GM23248 (cell line): ENCODE measurements at regions not wholly inside any gene's neighbourhood (a gene's known extent, or its start where the extent isn't known, plus 50 kb on each side); places are given as distances from the start of the nearest gene placed in this dataset.

Experiments
- EZH2 ChIP-seq: fragments of 200-600 bp; sonication (generic); IDR thresholded peaks from 2 replicates; pipeline ENCODE4 v1.6.1; 2018; ENCODE audit warnings: antibody characterized with exemption, mild to moderate bottlenecking; ENCODE audit not compliant: insufficient read depth, poor library complexity, severe bottlenecking
- EZH2phosphoT487 ChIP-seq: fragments of 200-600 bp; sonication (generic); IDR thresholded peaks from 2 replicates; pipeline ENCODE4 v1.6.1; 2018; ENCODE audit warnings: antibody characterized with exemption, moderate library complexity, mild to moderate bottlenecking, low read depth; ENCODE audit not compliant: insufficient read depth

DNA sequence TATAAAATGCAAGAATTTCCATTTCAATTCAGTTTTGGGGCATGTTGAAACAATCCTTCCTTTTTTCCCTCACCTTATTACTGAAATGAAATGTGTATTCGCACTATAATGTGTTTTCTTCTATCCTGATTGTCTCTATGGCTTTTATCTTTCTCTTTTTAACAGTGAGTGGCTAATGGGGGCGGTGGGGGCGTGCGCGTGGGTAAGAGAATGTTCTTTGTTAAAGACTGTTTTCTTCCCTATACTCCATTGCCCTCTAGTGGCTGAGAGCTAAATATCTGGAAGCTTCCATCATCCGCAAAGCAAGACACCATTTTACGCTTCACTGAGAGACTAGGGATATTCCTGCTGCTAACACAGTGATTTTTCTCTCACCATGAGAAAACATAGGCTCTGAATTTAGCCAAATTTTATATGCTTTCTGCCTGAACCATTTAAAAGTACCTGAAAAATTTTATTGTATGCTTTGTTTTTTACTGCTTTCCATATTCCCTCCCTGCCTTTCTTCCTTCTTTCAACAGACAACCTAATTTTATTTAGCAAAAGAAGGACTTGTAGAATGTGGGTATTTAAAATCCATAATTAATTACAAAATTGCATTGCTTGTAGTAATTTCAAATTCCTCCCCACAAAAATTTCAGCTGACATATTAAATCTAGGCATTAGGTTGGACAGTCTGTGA lies 194.0 kb downstream of the GASK1B start:
- TF ChIP-seq EZH2phosphoT487 = no peak
- no peak for TF ChIP-seq EZH2
